Bronchial epithelial cell (primary cell): ENCODE measurements at regions not wholly inside any gene's neighbourhood (a gene's known extent, or its start where the extent isn't known, plus 50 kb on each side); places are given as distances from the start of the nearest gene placed in this dataset.

Experiments
- DNase-seq: peaks from one replicate; pipeline ENCODE4 v3.0.0-alpha.2; 2010; ENCODE audit warnings: low read depth
- FAIRE-seq: peaks from 2 replicates; lab custom pipeline; 2011; peaks lifted over from hg19 to GRCh38; lab: Jason Lieb, UNC
- H3K27me3 ChIP-seq: 2 replicates; pipeline ENCODE4 v1.5.1; 2011; ENCODE audit warnings: low read length; ENCODE audit not compliant: control insufficient read depth, insufficient read depth
- H3K36me3 ChIP-seq: 2 replicates; pipeline ENCODE4 v1.5.1; 2011; ENCODE audit warnings: low read length; ENCODE audit not compliant: control insufficient read depth, insufficient read depth
- H3K4me3 ChIP-seq: 2 replicates; pipeline ENCODE4 v1.5.1; 2011; ENCODE audit warnings: mild to moderate bottlenecking, low read depth, low read length, control low read depth
- TF ChIP-seq, protein P1 (sequence below): IDR thresholded peaks from 2 replicates; pipeline ENCODE4 v1.5.1; 2011; ENCODE audit warnings: mild to moderate bottlenecking, moderate library complexity, low read length, control low read depth, inconsistent platforms; ENCODE audit not compliant: insufficient read depth, severe bottlenecking

DNA sequence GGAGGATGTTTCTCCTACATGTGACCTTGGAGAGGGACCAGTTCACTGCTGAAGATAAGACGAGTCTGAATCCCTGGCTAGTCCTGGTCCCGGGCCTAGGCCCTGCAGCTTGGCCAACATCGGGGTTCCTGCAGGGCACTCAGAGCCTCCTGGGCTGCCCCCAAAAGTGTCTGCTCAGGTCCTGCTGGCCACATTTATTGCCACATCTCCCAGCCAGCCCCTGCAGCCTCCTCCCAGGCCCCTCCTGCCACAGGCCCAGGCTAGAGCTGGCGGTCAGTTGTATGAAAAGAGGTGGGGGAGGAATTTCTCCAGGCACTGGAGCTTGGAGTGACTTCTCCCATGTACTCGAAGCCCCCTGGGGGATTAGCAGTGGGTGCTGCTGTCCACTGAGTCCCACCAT lies 56.5 kb upstream of the PPARA start:
- no peaks in the 10 kb centered on the region for H3K27me3 ChIP-seq
- FAIRE-seq (no peak), DNase-seq (no peak)
- TF ChIP-seq, protein P1, sequence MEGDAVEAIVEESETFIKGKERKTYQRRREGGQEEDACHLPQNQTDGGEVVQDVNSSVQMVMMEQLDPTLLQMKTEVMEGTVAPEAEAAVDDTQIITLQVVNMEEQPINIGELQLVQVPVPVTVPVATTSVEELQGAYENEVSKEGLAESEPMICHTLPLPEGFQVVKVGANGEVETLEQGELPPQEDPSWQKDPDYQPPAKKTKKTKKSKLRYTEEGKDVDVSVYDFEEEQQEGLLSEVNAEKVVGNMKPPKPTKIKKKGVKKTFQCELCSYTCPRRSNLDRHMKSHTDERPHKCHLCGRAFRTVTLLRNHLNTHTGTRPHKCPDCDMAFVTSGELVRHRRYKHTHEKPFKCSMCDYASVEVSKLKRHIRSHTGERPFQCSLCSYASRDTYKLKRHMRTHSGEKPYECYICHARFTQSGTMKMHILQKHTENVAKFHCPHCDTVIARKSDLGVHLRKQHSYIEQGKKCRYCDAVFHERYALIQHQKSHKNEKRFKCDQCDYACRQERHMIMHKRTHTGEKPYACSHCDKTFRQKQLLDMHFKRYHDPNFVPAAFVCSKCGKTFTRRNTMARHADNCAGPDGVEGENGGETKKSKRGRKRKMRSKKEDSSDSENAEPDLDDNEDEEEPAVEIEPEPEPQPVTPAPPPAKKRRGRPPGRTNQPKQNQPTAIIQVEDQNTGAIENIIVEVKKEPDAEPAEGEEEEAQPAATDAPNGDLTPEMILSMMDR = no peak
- H3K4me3 ChIP-seq = no peak overlapping the region
- H3K36me3 ChIP-seq = peaks cover 62% of the 10 kb centered on the region

DNA sequence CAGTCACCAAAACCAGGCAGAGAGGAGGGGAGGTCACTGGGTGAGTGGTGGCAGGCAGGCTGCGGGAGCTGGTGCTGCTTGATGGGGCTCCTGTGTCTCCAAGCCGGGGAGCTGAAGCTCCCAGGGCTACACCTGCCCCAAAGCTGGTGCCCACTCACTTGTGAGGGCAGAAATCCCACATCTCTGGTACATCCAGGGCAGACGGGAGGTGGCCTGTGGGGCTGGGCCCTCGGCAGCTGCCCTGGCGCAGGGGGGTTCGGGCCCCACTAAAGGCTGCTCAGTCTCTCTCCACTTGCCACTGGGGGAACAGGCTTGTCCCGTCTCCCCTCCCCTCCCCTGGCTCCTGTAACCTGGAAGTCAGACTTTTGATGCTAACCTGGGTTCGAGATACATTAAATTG lies 55.6 kb upstream of the PPARA start:
- H3K36me3 ChIP-seq = peaks cover 58% of the 10 kb centered on the region
- H3K27me3 ChIP-seq = no peaks in the 10 kb centered on the region
- TF ChIP-seq, protein P1 = no peak
- DNase-seq (no peak), FAIRE-seq (no peak)
- H3K4me3 ChIP-seq = no peak overlapping the region

DNA sequence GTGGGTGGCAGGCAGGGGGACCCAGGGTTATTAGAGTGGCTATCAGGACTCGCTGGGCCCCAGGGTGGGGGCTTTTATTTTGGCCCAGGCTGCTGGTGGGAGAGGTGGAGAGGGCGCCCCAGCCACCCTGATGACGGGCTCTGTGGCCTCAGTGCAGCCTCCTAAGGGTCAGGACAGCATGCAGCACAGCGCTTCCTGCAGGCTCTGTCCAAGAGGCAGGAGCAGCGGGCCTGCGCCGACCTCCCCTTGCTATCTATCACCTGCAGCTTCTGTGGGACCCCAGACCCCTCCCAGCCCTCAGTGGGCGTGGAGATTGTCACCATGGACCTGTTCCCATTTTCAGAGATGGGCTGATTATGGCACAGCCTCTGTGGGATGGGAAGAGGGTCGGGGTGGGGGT lies 54.3 kb upstream of the PPARA start:
- no peak for DNase-seq
- FAIRE-seq = no peak
- TF ChIP-seq, protein P1 = no peak
- peaks cover 55% of the 10 kb centered on the region for H3K36me3 ChIP-seq
- H3K4me3 ChIP-seq = no peak overlapping the region
- H3K27me3 ChIP-seq = no peaks in the 10 kb centered on the region

DNA sequence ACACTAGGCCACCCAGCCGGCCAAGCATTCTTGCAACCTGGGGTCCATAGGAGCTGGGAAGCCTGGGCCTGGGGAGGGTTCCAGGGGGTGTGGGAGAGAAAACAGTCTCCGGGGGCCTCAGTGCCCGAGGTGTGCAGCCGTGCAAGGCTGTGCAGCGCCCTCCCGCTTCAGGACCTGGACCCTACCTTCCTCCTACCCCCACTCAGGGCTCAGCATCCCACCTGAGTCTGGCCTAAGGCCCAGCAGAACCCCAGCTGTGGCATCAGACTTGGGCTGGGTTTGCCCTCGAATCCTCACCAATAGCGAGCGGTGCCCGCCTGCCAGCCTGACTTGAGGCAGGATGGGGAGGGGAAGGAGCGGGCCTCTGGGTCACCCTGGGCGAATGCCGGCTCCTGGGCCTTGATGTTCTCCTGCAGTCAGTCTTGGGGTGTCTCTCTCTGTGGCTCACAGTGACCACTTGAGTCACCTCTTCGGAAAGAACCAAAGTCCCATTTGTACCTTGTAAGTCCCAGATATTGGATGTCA lies 53.6 kb upstream of the PPARA start:
- H3K36me3 ChIP-seq = peaks cover 48% of the 10 kb centered on the region
- no peak overlapping the region for H3K4me3 ChIP-seq
- H3K27me3 ChIP-seq = no peaks in the 10 kb centered on the region
- FAIRE-seq = no peak
- DNase-seq = no peak
- TF ChIP-seq, protein P1 = no peak

DNA sequence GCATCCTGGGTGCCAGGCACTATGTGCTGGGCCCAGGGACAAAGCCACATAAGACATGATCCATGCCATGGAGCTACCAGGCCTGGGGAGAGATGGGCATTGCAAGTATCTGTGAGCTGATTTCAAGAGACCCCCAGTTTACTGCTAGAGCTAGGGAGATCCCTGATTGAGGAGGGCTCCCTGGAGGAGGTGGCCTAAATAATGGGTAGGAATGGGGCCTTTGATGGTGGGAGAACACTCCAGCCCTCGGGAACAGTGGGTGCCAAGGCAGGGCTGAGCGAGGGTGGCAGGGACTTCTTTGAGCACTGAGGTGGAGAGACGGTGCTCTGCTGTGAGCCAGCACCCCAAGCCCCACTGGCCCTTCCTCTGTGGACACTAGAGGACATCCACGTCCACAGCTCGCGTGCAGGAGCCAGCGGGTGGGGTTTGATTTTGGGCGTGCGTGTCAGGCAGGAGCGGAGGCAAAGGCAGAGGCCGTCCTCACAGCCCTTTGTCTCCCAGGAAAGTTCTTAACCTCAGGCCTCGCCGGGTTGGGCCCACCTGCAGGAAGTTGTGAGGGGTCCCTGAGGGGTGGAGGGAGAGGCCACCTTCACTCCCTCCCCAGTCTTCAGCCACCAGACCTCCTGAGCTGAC lies 52.9 kb upstream of the PPARA start:
- DNase-seq (no peak), FAIRE-seq (no peak)
- no peaks in the 10 kb centered on the region for H3K27me3 ChIP-seq
- TF ChIP-seq, protein P1 = no peak
- H3K4me3 ChIP-seq = no peak overlapping the region
- H3K36me3 ChIP-seq = peaks cover 45% of the 10 kb centered on the region
